D721Med (cell line): ENCODE measurements at regions not wholly inside any gene's neighbourhood (a gene's known extent, or its start where the extent isn't known, plus 50 kb on each side); places are given as distances from the start of the nearest gene placed in this dataset.
"Not testable (repeated sequence)": the region's sequence is repeated elsewhere in the genome, so short reads cannot be mapped to it uniquely, and the experiment has no call there.

Experiments
- DNase-seq: peaks from one replicate; pipeline ENCODE4 v3.0.0; 2011; ENCODE audit warnings: low spot score; ENCODE audit not compliant: insufficient read length
- FAIRE-seq: peaks from 2 replicates; lab custom pipeline; 2011; peaks lifted over from hg19 to GRCh38; lab: Jason Lieb, UNC
- TF ChIP-seq, protein P1 (sequence below): IDR thresholded peaks from 2 replicates; pipeline ENCODE4 v1.5.1; 2012; ENCODE audit warnings: mild to moderate bottlenecking, control low read depth; ENCODE audit not compliant: insufficient read depth; ENCODE audit errors: missing control alignments

DNA sequence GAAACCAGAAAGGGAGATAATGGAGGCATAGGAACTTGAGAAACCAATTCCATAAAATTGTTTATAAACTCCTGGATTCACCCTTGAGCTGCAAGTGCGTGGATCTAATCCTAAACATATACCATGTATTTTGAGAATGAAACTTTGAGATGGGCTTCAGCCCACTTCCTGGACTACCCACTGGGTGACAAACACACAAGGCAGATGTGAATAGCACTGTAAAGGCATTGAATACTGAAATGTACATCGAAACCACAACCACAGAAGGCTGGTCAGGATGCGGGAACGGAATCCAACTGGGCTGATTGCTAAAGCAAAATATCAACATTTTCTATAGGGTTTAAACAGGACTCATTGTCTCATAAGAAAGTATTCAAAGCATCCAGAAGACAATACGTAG, 228.5 kb upstream of the ZEB2 start:
- no peak for FAIRE-seq
- DNase-seq = no peak
- TF ChIP-seq, protein P1, sequence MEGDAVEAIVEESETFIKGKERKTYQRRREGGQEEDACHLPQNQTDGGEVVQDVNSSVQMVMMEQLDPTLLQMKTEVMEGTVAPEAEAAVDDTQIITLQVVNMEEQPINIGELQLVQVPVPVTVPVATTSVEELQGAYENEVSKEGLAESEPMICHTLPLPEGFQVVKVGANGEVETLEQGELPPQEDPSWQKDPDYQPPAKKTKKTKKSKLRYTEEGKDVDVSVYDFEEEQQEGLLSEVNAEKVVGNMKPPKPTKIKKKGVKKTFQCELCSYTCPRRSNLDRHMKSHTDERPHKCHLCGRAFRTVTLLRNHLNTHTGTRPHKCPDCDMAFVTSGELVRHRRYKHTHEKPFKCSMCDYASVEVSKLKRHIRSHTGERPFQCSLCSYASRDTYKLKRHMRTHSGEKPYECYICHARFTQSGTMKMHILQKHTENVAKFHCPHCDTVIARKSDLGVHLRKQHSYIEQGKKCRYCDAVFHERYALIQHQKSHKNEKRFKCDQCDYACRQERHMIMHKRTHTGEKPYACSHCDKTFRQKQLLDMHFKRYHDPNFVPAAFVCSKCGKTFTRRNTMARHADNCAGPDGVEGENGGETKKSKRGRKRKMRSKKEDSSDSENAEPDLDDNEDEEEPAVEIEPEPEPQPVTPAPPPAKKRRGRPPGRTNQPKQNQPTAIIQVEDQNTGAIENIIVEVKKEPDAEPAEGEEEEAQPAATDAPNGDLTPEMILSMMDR = no peak

DNA sequence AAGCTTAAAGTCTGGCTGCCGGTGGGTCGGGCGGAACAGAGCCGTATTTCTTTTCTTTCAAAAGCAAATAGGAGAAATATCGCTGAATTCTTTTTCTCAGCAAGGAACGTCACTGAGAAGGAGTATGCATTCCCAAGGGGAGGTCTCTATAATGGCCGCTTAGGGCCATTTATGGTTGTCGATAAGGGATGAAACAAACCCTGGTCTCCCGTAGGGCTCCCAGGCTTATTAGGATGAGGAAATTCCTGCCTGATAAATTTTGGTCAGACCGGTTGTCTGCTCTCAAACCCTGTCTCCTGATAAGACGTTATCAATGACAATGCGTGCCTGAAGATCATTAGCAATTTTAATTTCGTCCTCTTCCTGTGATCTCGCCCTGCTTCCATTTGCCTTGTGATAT, 227.7 kb upstream of the ZEB2 start:
- TF ChIP-seq, protein P1 = no peak
- DNase-seq = no peak
- no peak for FAIRE-seq

DNA sequence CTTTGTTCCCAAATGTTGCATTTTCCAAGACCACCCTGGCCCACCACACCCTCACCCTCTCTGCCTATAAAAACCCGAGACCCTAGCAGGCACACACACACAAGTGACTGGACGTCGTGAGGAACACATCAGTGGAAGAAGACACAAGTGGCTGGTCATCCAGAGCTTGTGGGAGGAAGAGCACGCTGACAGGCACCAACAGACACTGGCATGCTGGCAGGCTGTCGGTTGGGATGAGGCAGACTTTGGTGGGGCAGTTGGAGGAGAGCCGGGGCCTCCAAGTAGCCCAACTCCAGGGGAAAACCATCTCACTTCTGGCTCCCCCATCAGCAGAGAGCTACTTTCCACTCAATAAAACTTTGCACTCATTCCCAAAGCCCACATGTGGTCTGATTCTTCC, 225.5 kb upstream of the ZEB2 start:
- no peak for DNase-seq
- TF ChIP-seq, protein P1 = no peak
- no peak for FAIRE-seq

DNA sequence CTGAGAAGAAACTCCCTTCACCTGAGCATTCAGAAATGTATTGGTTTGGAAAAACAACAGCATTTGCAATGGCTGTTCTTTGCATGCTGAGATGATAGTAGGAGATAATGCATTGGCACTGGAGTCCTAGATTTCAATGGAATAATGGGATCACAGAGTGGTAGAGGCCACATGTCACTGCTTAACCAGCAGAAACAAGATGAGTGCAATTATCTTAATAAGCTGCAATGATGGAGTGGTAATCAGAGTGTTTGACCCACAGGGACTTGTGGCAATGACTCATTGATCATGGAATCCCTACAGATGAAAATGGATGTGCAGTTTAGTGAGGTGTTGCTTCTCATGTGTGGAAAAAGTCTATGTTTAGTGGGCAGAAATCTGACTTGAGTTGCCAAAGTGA, 218.8 kb upstream of the ZEB2 start:
- TF ChIP-seq, protein P1 = no peak

DNA sequence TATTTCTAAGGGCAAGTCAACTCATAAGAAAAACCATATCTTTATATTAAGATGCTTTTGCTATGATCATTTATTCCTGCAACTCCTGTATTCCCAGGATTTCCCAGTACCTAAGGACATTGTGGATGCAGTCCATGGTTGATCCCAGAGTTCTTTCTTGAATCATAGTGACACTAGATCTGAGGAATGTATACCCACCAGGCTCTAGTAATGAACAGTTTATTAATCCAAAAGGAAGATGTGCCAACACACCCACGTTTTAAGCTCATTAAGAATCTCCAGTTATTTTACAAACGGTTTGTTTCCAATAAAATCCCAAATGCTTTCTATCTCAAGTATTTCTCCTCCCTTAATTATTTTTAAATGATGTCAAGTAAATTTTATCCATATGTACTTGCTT, 210.8 kb upstream of the ZEB2 start:
- DNase-seq = no peak
- no peak for FAIRE-seq
- TF ChIP-seq, protein P1 = no peak

More for the DNA sequence above, 218.8 kb upstream of the ZEB2 start:
- no peak for DNase-seq
- FAIRE-seq = no peak

DNA sequence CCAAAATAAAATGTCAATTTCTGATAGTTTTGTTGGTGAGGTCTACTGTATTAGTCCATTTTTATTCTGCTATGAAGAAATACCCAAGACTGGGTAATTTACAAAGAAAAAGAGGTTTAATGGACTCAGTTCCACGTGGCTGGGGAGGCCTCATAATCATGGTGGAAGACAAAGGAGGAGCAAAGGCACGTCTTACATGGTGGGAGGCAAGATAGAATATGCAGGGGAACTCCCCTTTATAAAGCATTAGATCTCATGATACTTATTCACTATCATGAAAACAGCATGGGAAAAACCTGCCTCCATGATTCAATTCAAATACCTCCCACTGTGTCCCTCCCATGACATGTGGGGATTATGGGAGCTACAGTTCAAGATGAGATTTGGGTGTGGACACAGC, 204.5 kb upstream of the ZEB2 start:
- not testable (repeated sequence) for FAIRE-seq, DNase-seq

DNA sequence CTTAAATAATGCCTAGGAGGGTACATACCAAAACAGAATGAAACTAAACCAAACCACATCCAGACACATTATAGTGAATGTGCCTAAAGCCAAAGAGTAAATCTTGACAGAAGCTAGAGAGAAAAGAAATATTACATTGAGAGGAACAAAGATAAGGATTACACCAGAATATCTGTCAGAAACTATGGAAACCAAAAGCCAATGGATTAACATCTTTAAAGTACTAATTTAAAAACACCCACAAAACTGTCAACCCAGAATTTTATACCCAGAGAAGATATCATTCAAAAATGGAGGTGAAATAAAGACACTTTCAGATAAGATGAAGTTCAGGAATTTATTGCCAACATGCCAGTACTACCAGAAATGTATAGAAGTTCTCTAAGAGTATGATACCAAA, 198.5 kb upstream of the ZEB2 start:
- FAIRE-seq (no peak), DNase-seq (no peak)
- TF ChIP-seq, protein P1 = no peak

DNA sequence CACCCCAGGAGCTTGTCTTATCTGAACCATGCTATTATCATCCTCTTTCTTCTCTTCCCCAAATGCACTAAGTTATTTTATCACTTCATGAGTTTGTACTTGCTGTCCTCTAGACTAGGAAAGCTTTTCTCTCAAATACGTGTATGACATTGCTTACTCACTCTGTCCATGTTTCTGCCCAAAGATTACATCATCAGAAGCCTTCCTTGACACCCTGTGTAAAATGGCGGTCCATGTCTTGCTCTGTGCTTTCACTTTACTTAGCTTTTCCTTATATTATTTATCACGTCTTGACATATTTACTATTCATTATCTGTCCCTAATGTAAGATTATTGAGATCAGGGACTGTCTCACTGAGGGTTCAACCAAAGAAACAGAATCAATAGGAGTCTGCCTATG, 196.1 kb upstream of the ZEB2 start:
- TF ChIP-seq, protein P1 = no peak
- FAIRE-seq (no peak), DNase-seq (no peak)
